Osteoblast (primary cell): ENCODE measurements at regions not wholly inside any gene's neighbourhood (a gene's known extent, or its start where the extent isn't known, plus 50 kb on each side); places are given as distances from the start of the nearest gene placed in this dataset.
A peak's percentile ranks its signal among the peaks of the same experiment; 100 is the strongest.

ENCODE experiments used
- DNase-seq: peaks from one replicate; pipeline ENCODE4 v3.0.0; 2011; ENCODE audit warnings: low spot score, mixed read lengths; ENCODE audit not compliant: insufficient read length; ENCODE audit errors: missing footprints
- H2AFZ ChIP-seq: 2 replicates; pipeline ENCODE4 v1.6.0; 2011; ENCODE audit warnings: mild to moderate bottlenecking, low read length
- H3K27ac ChIP-seq: 2 replicates; pipeline ENCODE4 v1.5.1; 2011; ENCODE audit warnings: mild to moderate bottlenecking, low read depth, low read length, moderate library complexity
- H3K27me3 ChIP-seq: 2 replicates; pipeline ENCODE4 v1.6.0; 2012; ENCODE audit warnings: mild to moderate bottlenecking, control low read depth, inconsistent platforms, low read length, moderate library complexity; ENCODE audit not compliant: insufficient read depth
- H3K36me3 ChIP-seq: 2 replicates; pipeline ENCODE4 v1.5.1; 2011; ENCODE audit warnings: mild to moderate bottlenecking, low read length, control low read depth, moderate library complexity; ENCODE audit not compliant: insufficient read depth
- H3K4me1 ChIP-seq: 2 replicates; pipeline ENCODE4 v1.5.1; 2011; ENCODE audit warnings: mild to moderate bottlenecking, low read length, control low read depth, moderate library complexity; ENCODE audit not compliant: insufficient read depth
- H3K4me2 ChIP-seq: 2 replicates; pipeline ENCODE4 v1.6.0; 2011; ENCODE audit warnings: mild to moderate bottlenecking, low read length; ENCODE audit not compliant: insufficient read depth
- H3K4me3 ChIP-seq: fragments of 200-600 bp; sonication (generic); 3 replicates; pipeline ENCODE4 v1.5.1; 2012; ENCODE audit warnings: mild to moderate bottlenecking, low read length, inconsistent platforms; ENCODE audit not compliant: insufficient read depth
- H3K79me2 ChIP-seq: 2 replicates; pipeline ENCODE4 v1.6.0; 2012; ENCODE audit warnings: mild to moderate bottlenecking, low read length, control low read depth, inconsistent platforms; ENCODE audit not compliant: insufficient read depth
- H3K9me3 ChIP-seq: 2 replicates; pipeline ENCODE4 v1.5.1; 2011; ENCODE audit warnings: low read depth, low read length, control low read depth
- H4K20me1 ChIP-seq: 2 replicates; pipeline ENCODE4 v1.6.0; 2012; ENCODE audit warnings: mild to moderate bottlenecking, low read length, control low read depth; ENCODE audit not compliant: insufficient read depth
- TF ChIP-seq, protein P1 (sequence below): IDR thresholded peaks from 2 replicates; pipeline ENCODE4 v1.5.1; 2011; ENCODE audit warnings: mild to moderate bottlenecking, low read depth, low read length, moderate library complexity; ENCODE audit errors: extremely low read depth

DNA sequence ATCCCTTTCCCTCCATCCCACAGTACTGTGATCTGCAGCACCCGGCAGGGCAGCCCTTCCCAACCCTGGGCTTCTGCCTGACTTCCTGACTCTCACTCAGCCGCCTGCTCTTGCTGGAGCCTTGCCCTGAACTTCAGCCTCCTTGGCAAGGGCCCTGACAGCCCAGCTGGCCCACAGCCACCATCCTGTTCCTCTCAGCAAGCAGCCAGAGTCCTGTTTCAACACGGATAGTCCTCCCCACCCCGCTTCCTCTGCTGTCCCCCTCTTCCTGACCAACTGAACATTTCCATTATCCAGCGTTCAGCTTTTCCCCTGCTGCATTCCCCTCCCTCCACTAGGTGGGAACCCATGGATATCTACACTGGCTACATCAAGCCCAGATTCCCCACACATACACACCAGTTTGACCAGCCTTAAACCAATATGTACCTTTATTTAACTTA lies 74.0 kb upstream of the MDM1 start:
- Histone ChIP-seq H3K4me3 (peak overlapping the region; percentile 30), H3K9me3 (no peaks in the 10 kb centered on the region), H3K36me3 (no peaks in the 10 kb centered on the region), H3K27ac (peak overlapping the region; percentile 50), H2AFZ (peak overlapping the region; percentile 82), H3K4me2 (peak overlapping the region; percentile 57), H3K79me2 (no peaks in the 10 kb centered on the region), H4K20me1 (no peaks in the 10 kb centered on the region), H3K27me3 (no peaks in the 10 kb centered on the region), H3K4me1 (peaks cover 49% of the 10 kb centered on the region)
- TF ChIP-seq, protein P1, sequence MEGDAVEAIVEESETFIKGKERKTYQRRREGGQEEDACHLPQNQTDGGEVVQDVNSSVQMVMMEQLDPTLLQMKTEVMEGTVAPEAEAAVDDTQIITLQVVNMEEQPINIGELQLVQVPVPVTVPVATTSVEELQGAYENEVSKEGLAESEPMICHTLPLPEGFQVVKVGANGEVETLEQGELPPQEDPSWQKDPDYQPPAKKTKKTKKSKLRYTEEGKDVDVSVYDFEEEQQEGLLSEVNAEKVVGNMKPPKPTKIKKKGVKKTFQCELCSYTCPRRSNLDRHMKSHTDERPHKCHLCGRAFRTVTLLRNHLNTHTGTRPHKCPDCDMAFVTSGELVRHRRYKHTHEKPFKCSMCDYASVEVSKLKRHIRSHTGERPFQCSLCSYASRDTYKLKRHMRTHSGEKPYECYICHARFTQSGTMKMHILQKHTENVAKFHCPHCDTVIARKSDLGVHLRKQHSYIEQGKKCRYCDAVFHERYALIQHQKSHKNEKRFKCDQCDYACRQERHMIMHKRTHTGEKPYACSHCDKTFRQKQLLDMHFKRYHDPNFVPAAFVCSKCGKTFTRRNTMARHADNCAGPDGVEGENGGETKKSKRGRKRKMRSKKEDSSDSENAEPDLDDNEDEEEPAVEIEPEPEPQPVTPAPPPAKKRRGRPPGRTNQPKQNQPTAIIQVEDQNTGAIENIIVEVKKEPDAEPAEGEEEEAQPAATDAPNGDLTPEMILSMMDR, result peak; percentile 57
- DNase-seq, result peak; percentile 58

DNA sequence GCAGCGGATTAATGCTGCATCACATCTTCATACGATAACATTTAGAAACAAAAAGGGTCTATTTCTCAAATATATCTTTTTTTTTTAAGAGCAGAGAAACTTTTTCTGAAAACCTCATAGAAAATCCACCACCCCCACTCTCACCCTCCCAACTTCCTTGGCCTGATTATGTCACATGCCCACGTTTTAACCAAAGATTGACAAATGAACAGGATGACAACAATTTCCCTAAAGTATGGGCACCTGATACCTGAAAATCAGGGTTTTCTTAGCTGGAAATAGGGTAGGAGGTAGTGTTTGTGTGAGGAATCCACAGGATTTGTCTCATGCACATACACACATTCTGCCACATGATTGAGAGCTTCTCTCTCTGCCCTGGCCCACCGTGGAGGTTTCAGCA lies 74.7 kb upstream of the MDM1 start:
- Histone ChIP-seq H3K9me3 (no peaks in the 10 kb centered on the region), H2AFZ (peak overlapping the region; percentile 30)

DNA sequence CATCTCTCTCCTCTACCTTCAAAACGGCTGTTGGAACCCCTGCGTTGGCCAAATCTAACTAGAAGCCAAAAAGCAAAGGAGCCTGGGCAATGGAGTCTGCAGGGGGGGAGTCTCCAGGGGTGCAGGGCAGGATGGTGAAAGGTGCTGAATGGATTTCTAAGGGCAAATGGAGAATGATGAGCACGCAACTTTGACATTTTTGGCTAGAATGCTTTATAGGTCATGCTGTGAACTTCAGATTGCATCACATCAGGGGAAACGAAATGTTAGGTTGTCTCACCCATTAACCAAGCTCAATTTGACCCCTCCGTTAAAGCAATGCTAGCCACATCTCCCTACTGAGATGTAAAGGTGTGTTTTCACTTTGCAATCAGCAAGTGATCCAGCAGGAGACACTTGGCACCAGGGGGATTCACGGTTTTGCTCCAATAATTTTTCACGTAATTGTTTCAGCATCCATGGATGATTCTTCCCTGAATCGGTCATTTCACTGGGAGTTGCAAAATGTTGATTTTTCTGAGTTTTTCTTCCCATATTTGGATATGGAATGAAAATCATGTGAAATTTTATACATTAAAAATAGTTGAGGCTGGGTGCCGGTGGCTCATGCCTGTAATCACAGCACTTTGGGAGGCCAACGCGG lies 78.0 kb upstream of the MDM1 start:
- DNase-seq, result peak; percentile 49

More for the DNA sequence above, 74.7 kb upstream of the MDM1 start:
- no peak for DNase-seq
- TF ChIP-seq, protein P1, result no peak
- Histone ChIP-seq H3K4me3 (no peak overlapping the region), H3K27ac (no peak overlapping the region), H3K27me3 (no peaks in the 10 kb centered on the region), H4K20me1 (no peaks in the 10 kb centered on the region), H3K79me2 (no peaks in the 10 kb centered on the region), H3K4me2 (no peak overlapping the region), H3K36me3 (no peaks in the 10 kb centered on the region), H3K4me1 (peaks cover 49% of the 10 kb centered on the region)

DNA sequence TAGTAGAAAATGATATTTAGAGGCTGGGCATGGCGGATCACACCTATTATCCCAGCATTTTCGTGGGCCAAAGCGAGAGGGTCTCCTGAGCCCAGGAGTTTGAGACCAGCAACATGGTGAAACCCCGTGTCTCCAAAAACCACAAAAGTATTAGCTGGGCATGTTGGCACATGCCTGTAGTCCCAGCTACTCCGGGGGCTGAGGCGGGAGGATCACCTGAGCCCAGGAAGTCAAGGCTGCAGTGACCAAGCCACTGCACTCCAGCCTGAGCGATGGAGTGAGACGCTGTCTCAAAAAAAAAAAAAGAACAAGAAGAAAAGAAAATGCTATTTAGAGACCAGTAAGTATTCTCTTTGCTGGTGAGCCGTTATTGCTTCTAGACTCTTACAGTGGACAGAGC lies 79.2 kb upstream of the MDM1 start:
- no peaks in the 10 kb centered on the region for H4K20me1 ChIP-seq
- no peaks in the 10 kb centered on the region for H3K27me3 ChIP-seq
- H3K9me3 ChIP-seq, result no peaks in the 10 kb centered on the region
- H2AFZ ChIP-seq, result no peak overlapping the region
- no peaks in the 10 kb centered on the region for H3K36me3 ChIP-seq
- TF ChIP-seq, protein P1, result no peak
- H3K4me2 ChIP-seq, result no peak overlapping the region
- no peak overlapping the region for H3K4me3 ChIP-seq
- no peaks in the 10 kb centered on the region for H3K79me2 ChIP-seq
- no peak overlapping the region for H3K27ac ChIP-seq
- peaks cover 28% of the 10 kb centered on the region for H3K4me1 ChIP-seq
- no peak for DNase-seq

More for the DNA sequence above, 78.0 kb upstream of the MDM1 start:
- Histone ChIP-seq H4K20me1 (no peaks in the 10 kb centered on the region), H3K27ac (peak overlapping the region; percentile 72), H3K4me3 (peak overlapping the region; percentile 65), H3K9me3 (no peaks in the 10 kb centered on the region), H3K36me3 (no peaks in the 10 kb centered on the region), H2AFZ (peak overlapping the region; percentile 96), H3K4me1 (peaks cover 35% of the 10 kb centered on the region), H3K79me2 (no peaks in the 10 kb centered on the region), H3K4me2 (peak overlapping the region; percentile 90), H3K27me3 (no peaks in the 10 kb centered on the region)
- TF ChIP-seq, protein P1, result no peak
